Mesenchymal stem cell (in vitro differentiated cells and primary cell): ENCODE measurements at regions not wholly inside any gene's neighbourhood (a gene's known extent, or its start where the extent isn't known, plus 50 kb on each side); places are given as distances from the start of the nearest gene placed in this dataset.
"Not testable (repeated sequence)": the region's sequence is repeated elsewhere in the genome, so short reads cannot be mapped to it uniquely, and the experiment has no call there.

Experiments
- DNase-seq: peaks from one replicate; pipeline ENCODE4 v3.0.0-alpha.2; 2013
- H2AFZ ChIP-seq: one replicate; pipeline ENCODE4 v1.6.1; 2013; ENCODE audit warnings: low read depth, mild to moderate bottlenecking, control low read depth, inconsistent platforms, low read length, moderate library complexity
- H2AK5ac ChIP-seq: 2 replicates; pipeline ENCODE4 v1.6.1; 2013; ENCODE audit warnings: low read length, moderate library complexity, mild to moderate bottlenecking, inconsistent platforms; ENCODE audit not compliant: severe bottlenecking
- H2BK120ac ChIP-seq: one replicate; pipeline ENCODE4 v1.6.1; 2013; ENCODE audit warnings: low read depth, mild to moderate bottlenecking, inconsistent platforms, low read length, moderate library complexity
- H2BK12ac ChIP-seq, 2 experiments: one replicate each; pipeline ENCODE4 v1.6.1; 2013; ENCODE audit warnings: inconsistent platforms in 2 of 2, low read length in 2 of 2, mild to moderate bottlenecking in 2 of 2, moderate library complexity in 2 of 2, control low read depth in 1 of 2
- H2BK15ac ChIP-seq: one replicate; pipeline ENCODE4 v1.6.1; 2013; ENCODE audit warnings: mild to moderate bottlenecking, low read depth, inconsistent platforms; ENCODE audit not compliant: poor library complexity, severe bottlenecking
- H2BK5ac ChIP-seq: 2 replicates; pipeline ENCODE4 v1.6.1; 2013; ENCODE audit warnings: low read depth, mild to moderate bottlenecking, low read length, control low read depth, inconsistent platforms; ENCODE audit not compliant: poor library complexity, severe bottlenecking
- H3K14ac ChIP-seq, 2 experiments: one replicate each; pipeline ENCODE4 v1.6.1; 2013; ENCODE audit warnings: inconsistent platforms in 2 of 2, low read length in 2 of 2, control low read depth in 1 of 2, mild to moderate bottlenecking in 1 of 2, moderate library complexity in 1 of 2
- H3K18ac ChIP-seq, 2 experiments: one replicate each; pipeline ENCODE4 v1.6.1; 2013; ENCODE audit warnings: inconsistent platforms in 2 of 2, low read length in 2 of 2, control low read depth in 1 of 2, low read depth in 1 of 2, mild to moderate bottlenecking in 1 of 2
- H3K23ac ChIP-seq, 2 experiments: one replicate each; pipeline ENCODE4 v1.6.1; 2013; ENCODE audit warnings: inconsistent platforms in 2 of 2, low read length in 2 of 2, mild to moderate bottlenecking in 2 of 2, moderate library complexity in 2 of 2, control low read depth in 1 of 2
- H3K27ac ChIP-seq: 2 replicates; pipeline ENCODE4 v1.5.1; 2013; ENCODE audit warnings: mild to moderate bottlenecking, moderate library complexity, low read length, control low read depth, inconsistent platforms; ENCODE audit not compliant: poor library complexity, severe bottlenecking
- H3K27me3 ChIP-seq, 2 experiments: 2 replicates each; pipeline versions ENCODE4 v1.6.1 to v1.7.0; 2013; ENCODE audit warnings: low read length in 2 of 2, mild to moderate bottlenecking in 2 of 2, moderate library complexity in 2 of 2, control low read depth in 1 of 2, inconsistent platforms in 1 of 2; ENCODE audit not compliant: control insufficient read depth in 1 of 2, insufficient read depth in 1 of 2
- H3K36me3 ChIP-seq, 2 experiments: 2 replicates each; pipeline versions ENCODE4 v1.6.1 to v1.7.0; 2013; ENCODE audit warnings: low read length in 2 of 2, control low read depth in 1 of 2, inconsistent platforms in 1 of 2, low read depth in 1 of 2, mild to moderate bottlenecking in 1 of 2; ENCODE audit not compliant: insufficient read depth in 2 of 2, control insufficient read depth in 1 of 2
- H3K4ac ChIP-seq, 2 experiments: one replicate each; pipeline ENCODE4 v1.6.1; 2013; ENCODE audit warnings: inconsistent platforms in 2 of 2, low read length in 2 of 2, mild to moderate bottlenecking in 2 of 2, moderate library complexity in 2 of 2, control low read depth in 1 of 2, low read depth in 1 of 2
- H3K4me1 ChIP-seq: 2 replicates; pipeline ENCODE4 v1.6.1; 2013; ENCODE audit warnings: low read depth, low read length, control low read depth; ENCODE audit not compliant: control insufficient read depth, insufficient read depth
- H3K4me2 ChIP-seq: 2 replicates; pipeline ENCODE4 v1.6.1; 2013; ENCODE audit warnings: low read length, mild to moderate bottlenecking, inconsistent platforms; ENCODE audit not compliant: poor library complexity, severe bottlenecking
- H3K4me3 ChIP-seq, 2 experiments: 2 replicates each; pipeline versions ENCODE4 v1.5.1 to v1.7.0; 2013; ENCODE audit warnings: low read length in 2 of 2, mild to moderate bottlenecking in 2 of 2, control low read depth in 1 of 2, low read depth in 1 of 2; ENCODE audit not compliant: insufficient read depth in 1 of 2
- H3K79me1 ChIP-seq: replicated peaks from 2 replicates; pipeline ENCODE4 v1.6.1; 2013; ENCODE audit warnings: mild to moderate bottlenecking, control low read depth, low read length, inconsistent platforms; ENCODE audit not compliant: poor library complexity, severe bottlenecking
- H3K9ac ChIP-seq: 2 replicates; pipeline ENCODE4 v1.7.0; 2013; ENCODE audit warnings: mild to moderate bottlenecking, low read length, moderate library complexity
- H3K9me3 ChIP-seq: 2 replicates; pipeline ENCODE4 v1.7.0; 2013; ENCODE audit warnings: mild to moderate bottlenecking, low read length; ENCODE audit not compliant: control insufficient read depth
- H4K8ac ChIP-seq: one replicate; pipeline ENCODE4 v1.6.1; 2013; ENCODE audit warnings: inconsistent platforms, mild to moderate bottlenecking, low read length, moderate library complexity
- H4K91ac ChIP-seq: one replicate; pipeline ENCODE4 v1.6.1; 2013; ENCODE audit warnings: mild to moderate bottlenecking, low read length, inconsistent platforms
- WGBS: methylation state at CpG from one replicate; pipeline ENCODE4 v1.1.7; 2013; ENCODE audit warnings: mixed read lengths; 5-methylcytosine and 5-hydroxymethylcytosine counted together

- H3K36me3 ChIP-seq, result no peaks in the 10 kb centered on the region
- H3K9me3 ChIP-seq, result no peaks in the 10 kb centered on the region
- no peak overlapping the region for H4K8ac ChIP-seq
- no peak overlapping the region for H3K18ac ChIP-seq
- WGBS, result no CpG with 5 or more reads among the region's 1 CpG
- H3K4me3 ChIP-seq, result no peak overlapping the region
- no peak overlapping the region for H3K23ac ChIP-seq
- no peak overlapping the region for H3K14ac ChIP-seq
- H2BK5ac ChIP-seq, result no peak overlapping the region
- no peak overlapping the region for H3K4ac ChIP-seq
- H3K79me1 ChIP-seq, result no peaks in the 10 kb centered on the region
- H3K4me2 ChIP-seq, result no peak overlapping the region
- no peak for DNase-seq
- no peak overlapping the region for H2AK5ac ChIP-seq
- no peaks in the 10 kb centered on the region for H3K27me3 ChIP-seq
- no peak overlapping the region for H4K91ac ChIP-seq
- H3K27ac ChIP-seq, result no peak overlapping the region
- H2BK12ac ChIP-seq, result no peak overlapping the region
- no peak overlapping the region for H2BK15ac ChIP-seq
- no peak overlapping the region for H2BK120ac ChIP-seq
- no peak overlapping the region for H2AFZ ChIP-seq
- no peak overlapping the region for H3K9ac ChIP-seq
- H3K4me1 ChIP-seq, result no peaks in the 10 kb centered on the region
Observed at GRCh38 chr5:90329911-90330310, 79.6 kb downstream of the CETN3 start.

GRCh38 chr5:90326995-90327394 is 82.6 kb downstream of the CETN3 start:
- Histone ChIP-seq H4K8ac (no peak overlapping the region), H4K91ac (no peak overlapping the region), H3K36me3 (no peaks in the 10 kb centered on the region), H3K4ac (no peak overlapping the region), H2BK120ac (no peak overlapping the region), H3K9me3 (peaks cover 1% of the 10 kb centered on the region), H3K27ac (no peak overlapping the region), H3K9ac (no peak overlapping the region), H3K14ac (no peak overlapping the region), H3K4me1 (no peaks in the 10 kb centered on the region), H2AFZ (no peak overlapping the region), H3K18ac (no peak overlapping the region), H3K79me1 (no peaks in the 10 kb centered on the region), H3K27me3 (no peaks in the 10 kb centered on the region), H2BK12ac (no peak overlapping the region), H2BK5ac (no peak overlapping the region), H2AK5ac (no peak overlapping the region), H3K23ac (no peak overlapping the region), H3K4me2 (no peak overlapping the region), H3K4me3 (no peak overlapping the region), H2BK15ac (no peak overlapping the region)
- DNase-seq, result no peak
- WGBS, result 77% methylated on average over 7 of the region's 7 CpGs

- Histone ChIP-seq H2BK12ac (no peak overlapping the region), H3K14ac (no peak overlapping the region), H3K4me1 (no peaks in the 10 kb centered on the region), H3K27ac (no peak overlapping the region), H3K9me3 (peaks cover 10% of the 10 kb centered on the region), H2AK5ac (no peak overlapping the region), H3K4me2 (no peak overlapping the region), H2BK15ac (no peak overlapping the region), H2BK5ac (no peak overlapping the region), H3K4me3 (no peak overlapping the region), H3K18ac (no peak overlapping the region), H3K9ac (no peak overlapping the region), H4K91ac (no peak overlapping the region), H3K36me3 (no peaks in the 10 kb centered on the region), H3K79me1 (no peaks in the 10 kb centered on the region), H4K8ac (no peak overlapping the region), H2BK120ac (no peak overlapping the region), H2AFZ (no peak overlapping the region), H3K4ac (no peak overlapping the region), H3K27me3 (no peaks in the 10 kb centered on the region), H3K23ac (no peak overlapping the region)
- WGBS, result 83% methylated on average over 1 of the region's 1 CpG
- no peak for DNase-seq
Observed at GRCh38 chr5:90325093-90325492, 84.5 kb downstream of the CETN3 start.

GRCh38 chr5:90320348-90320747 is 89.2 kb downstream of the CETN3 start:
- not testable (repeated sequence) for H3K27ac ChIP-seq, H2BK5ac ChIP-seq, H3K27me3 ChIP-seq, H3K4me2 ChIP-seq, H2AFZ ChIP-seq, H3K4me3 ChIP-seq, DNase-seq, H4K8ac ChIP-seq, H2BK120ac ChIP-seq, H4K91ac ChIP-seq, H3K23ac ChIP-seq, H2BK15ac ChIP-seq, H3K4ac ChIP-seq, H3K4me1 ChIP-seq, H3K18ac ChIP-seq, H3K14ac ChIP-seq, H3K9ac ChIP-seq, H2BK12ac ChIP-seq, H2AK5ac ChIP-seq, H3K79me1 ChIP-seq, H3K36me3 ChIP-seq
- peaks cover 10% of the 10 kb centered on the region for H3K9me3 ChIP-seq
